ENCODE measurements at regions not wholly inside any gene's neighbourhood (a gene's known extent, or its start where the extent isn't known, plus 50 kb on each side); places are given as distances from the start of the nearest gene placed in this dataset.

- no peaks in the 10 kb centered on the region for H3K9me3 ChIP-seq (ENCODE audit: severe bottlenecking)
- H3K36me3 ChIP-seq (ENCODE audit: low read depth): no peaks in the 10 kb centered on the region
- DNase-seq (ENCODE audit: low spot score) (no peak), ATAC-seq (ENCODE audit: low read depth) (no peak)
- peaks cover 10% of the 10 kb centered on the region for H3K4me1 ChIP-seq (ENCODE audit: insufficient read depth, poor library complexity, severe bottlenecking)
- no peaks in the 10 kb centered on the region for H3K27me3 ChIP-seq (ENCODE audit: insufficient read depth, poor library complexity, severe bottlenecking)
- H3K4me3 ChIP-seq (ENCODE audit: severe bottlenecking): no peak overlapping the region
- TF ChIP-seq, protein P1, sequence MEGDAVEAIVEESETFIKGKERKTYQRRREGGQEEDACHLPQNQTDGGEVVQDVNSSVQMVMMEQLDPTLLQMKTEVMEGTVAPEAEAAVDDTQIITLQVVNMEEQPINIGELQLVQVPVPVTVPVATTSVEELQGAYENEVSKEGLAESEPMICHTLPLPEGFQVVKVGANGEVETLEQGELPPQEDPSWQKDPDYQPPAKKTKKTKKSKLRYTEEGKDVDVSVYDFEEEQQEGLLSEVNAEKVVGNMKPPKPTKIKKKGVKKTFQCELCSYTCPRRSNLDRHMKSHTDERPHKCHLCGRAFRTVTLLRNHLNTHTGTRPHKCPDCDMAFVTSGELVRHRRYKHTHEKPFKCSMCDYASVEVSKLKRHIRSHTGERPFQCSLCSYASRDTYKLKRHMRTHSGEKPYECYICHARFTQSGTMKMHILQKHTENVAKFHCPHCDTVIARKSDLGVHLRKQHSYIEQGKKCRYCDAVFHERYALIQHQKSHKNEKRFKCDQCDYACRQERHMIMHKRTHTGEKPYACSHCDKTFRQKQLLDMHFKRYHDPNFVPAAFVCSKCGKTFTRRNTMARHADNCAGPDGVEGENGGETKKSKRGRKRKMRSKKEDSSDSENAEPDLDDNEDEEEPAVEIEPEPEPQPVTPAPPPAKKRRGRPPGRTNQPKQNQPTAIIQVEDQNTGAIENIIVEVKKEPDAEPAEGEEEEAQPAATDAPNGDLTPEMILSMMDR (IDR thresholded peaks at IDR 0.05; ENCODE audit: poor library complexity, severe bottlenecking): no peak
- H3K27ac ChIP-seq (ENCODE audit: poor library complexity, severe bottlenecking): no peak overlapping the region
Observed at GRCh38 chr1:235049217-235049616, 79.4 kb downstream of the TOMM20 start.

- TF ChIP-seq, protein P1 (IDR thresholded peaks at IDR 0.05; ENCODE audit: poor library complexity, severe bottlenecking): no peak
- no peak for ATAC-seq (ENCODE audit: low read depth)
- H3K27ac ChIP-seq (ENCODE audit: poor library complexity, severe bottlenecking): no peak overlapping the region
- no peaks in the 10 kb centered on the region for H3K36me3 ChIP-seq (ENCODE audit: low read depth)
- no peaks in the 10 kb centered on the region for H3K27me3 ChIP-seq (ENCODE audit: insufficient read depth, poor library complexity, severe bottlenecking)
- no peak overlapping the region for H3K4me3 ChIP-seq (ENCODE audit: severe bottlenecking)
- peaks cover 10% of the 10 kb centered on the region for H3K4me1 ChIP-seq (ENCODE audit: insufficient read depth, poor library complexity, severe bottlenecking)
- no peaks in the 10 kb centered on the region for H3K9me3 ChIP-seq (ENCODE audit: severe bottlenecking)
- no peak for DNase-seq (ENCODE audit: low spot score)
Observed at GRCh38 chr1:235047331-235047871, 81.2 kb downstream of the TOMM20 start.

GRCh38 chr1:235045921-235046601 lies 82.6 kb downstream of the TOMM20 start:
- Histone ChIP-seq H3K9me3 (ENCODE audit: severe bottlenecking) (no peaks in the 10 kb centered on the region), H3K27ac (ENCODE audit: poor library complexity, severe bottlenecking) (no peak overlapping the region), H3K36me3 (ENCODE audit: low read depth) (no peaks in the 10 kb centered on the region), H3K4me3 (ENCODE audit: severe bottlenecking) (no peak overlapping the region), H3K4me1 (ENCODE audit: insufficient read depth, poor library complexity, severe bottlenecking) (peaks cover 10% of the 10 kb centered on the region), H3K27me3 (ENCODE audit: insufficient read depth, poor library complexity, severe bottlenecking) (no peaks in the 10 kb centered on the region)
- no peak for DNase-seq (ENCODE audit: low spot score)
- TF ChIP-seq, protein P1 (IDR thresholded peaks at IDR 0.05; ENCODE audit: poor library complexity, severe bottlenecking): no peak
- no peak for ATAC-seq (ENCODE audit: low read depth)

DNA sequence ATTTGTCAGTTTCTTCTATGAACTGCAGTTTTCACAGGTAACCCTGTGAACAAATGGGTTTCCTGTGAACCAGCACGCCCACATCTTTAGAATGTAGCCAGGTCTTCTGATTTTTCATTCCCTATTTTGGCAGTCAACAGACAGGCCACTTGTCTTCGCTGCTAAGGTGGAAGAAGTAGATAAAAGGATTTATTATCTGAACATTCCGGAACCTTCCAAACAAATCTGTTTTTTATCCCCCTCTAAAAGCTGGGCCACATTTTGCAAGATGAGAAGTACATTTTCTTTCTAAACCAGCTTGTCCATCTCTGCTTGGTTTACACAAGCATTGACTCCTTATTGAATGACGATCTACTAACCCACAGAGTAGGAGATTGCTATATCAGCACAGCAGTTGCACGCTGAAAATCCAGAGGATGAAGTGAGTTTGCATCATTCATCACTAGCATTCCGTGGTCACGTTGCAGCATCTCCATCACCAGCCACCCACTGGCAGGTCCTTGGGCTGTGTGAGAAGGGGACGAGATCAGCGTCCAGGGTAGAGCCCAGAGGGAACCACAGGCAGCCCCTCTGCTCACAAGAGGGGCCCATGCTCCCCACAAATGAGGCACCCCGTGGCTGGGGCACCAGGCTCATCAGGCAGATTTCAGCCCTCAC lies 83.5 kb downstream of the TOMM20 start:
- H3K4me1 ChIP-seq (ENCODE audit: insufficient read depth, poor library complexity, severe bottlenecking): peaks cover 10% of the 10 kb centered on the region
- H3K27me3 ChIP-seq (ENCODE audit: insufficient read depth, poor library complexity, severe bottlenecking): no peaks in the 10 kb centered on the region
- ATAC-seq (ENCODE audit: low read depth): no peak
- no peaks in the 10 kb centered on the region for H3K36me3 ChIP-seq (ENCODE audit: low read depth)
- no peak for DNase-seq (ENCODE audit: low spot score)
- no peak overlapping the region for H3K4me3 ChIP-seq (ENCODE audit: severe bottlenecking)
- no peaks in the 10 kb centered on the region for H3K9me3 ChIP-seq (ENCODE audit: severe bottlenecking)
- TF ChIP-seq, protein P1 (IDR thresholded peaks at IDR 0.05; ENCODE audit: poor library complexity, severe bottlenecking): no peak
- H3K27ac ChIP-seq (ENCODE audit: poor library complexity, severe bottlenecking): no peak overlapping the region

DNA sequence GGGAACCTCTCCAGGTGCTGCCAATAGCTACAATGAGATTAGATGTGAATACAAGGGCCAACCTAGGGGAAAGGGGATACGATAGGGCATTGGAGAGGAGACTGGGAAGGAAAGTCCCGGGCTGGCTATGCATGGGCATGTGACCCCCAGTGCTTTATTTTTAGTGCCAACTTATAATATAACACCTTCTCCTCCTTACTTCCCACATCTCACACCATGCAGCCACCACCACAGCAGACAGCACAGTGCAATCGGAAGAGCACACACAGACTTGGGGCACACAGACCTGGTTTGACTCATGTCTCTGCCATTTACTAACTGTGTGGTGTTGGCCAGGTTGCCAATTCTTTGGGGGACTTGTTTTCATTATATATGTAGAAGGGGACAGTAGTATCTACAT lies 85.4 kb downstream of the TOMM20 start:
- no peaks in the 10 kb centered on the region for H3K36me3 ChIP-seq (ENCODE audit: low read depth)
- TF ChIP-seq, protein P1 (IDR thresholded peaks at IDR 0.05; ENCODE audit: poor library complexity, severe bottlenecking): no peak
- no peaks in the 10 kb centered on the region for H3K27me3 ChIP-seq (ENCODE audit: insufficient read depth, poor library complexity, severe bottlenecking)
- no peak overlapping the region for H3K4me3 ChIP-seq (ENCODE audit: severe bottlenecking)
- H3K27ac ChIP-seq (ENCODE audit: poor library complexity, severe bottlenecking): no peak overlapping the region
- DNase-seq (ENCODE audit: low spot score) (no peak), ATAC-seq (ENCODE audit: low read depth) (no peak)
- no peaks in the 10 kb centered on the region for H3K9me3 ChIP-seq (ENCODE audit: severe bottlenecking)
- H3K4me1 ChIP-seq (ENCODE audit: insufficient read depth, poor library complexity, severe bottlenecking): peaks cover 8% of the 10 kb centered on the region
